Vagina (tissue), 2 donors: ENCODE measurements at regions not wholly inside any gene's neighbourhood (a gene's known extent, or its start where the extent isn't known, plus 50 kb on each side); places are given as distances from the start of the nearest gene placed in this dataset.

Experiments
- DNase-seq, 2 donors: peaks; one replicate each; pipeline ENCODE4 v3.0.0-alpha.2; 2017; ENCODE audit errors: extremely low spot score in 2 of 2
- H3K27ac ChIP-seq: fragments of 200-600 bp; sonication (generic); one replicate; pipeline ENCODE4 v1.5.1; 2019
- H3K27me3 ChIP-seq: fragments of 200-600 bp; sonication (generic); one replicate; pipeline ENCODE4 v1.5.1; 2019
- H3K36me3 ChIP-seq, 2 donors: fragments of 200-600 bp; sonication (generic); one replicate each; pipeline ENCODE4 v1.5.1; 2017 to 2019
- H3K4me1 ChIP-seq: fragments of 200-600 bp; sonication (generic); one replicate; pipeline ENCODE4 v1.5.1; 2019
- H3K4me3 ChIP-seq, 2 donors: fragments of 200-600 bp; sonication (generic); 1 replicate in 1 of 2; 2 replicates in 1 of 2; pipeline ENCODE4 v1.5.1; 2016 to 2019
- H3K9me3 ChIP-seq: fragments of 200-600 bp; sonication (generic); one replicate; pipeline ENCODE4 v1.5.1; 2019
- POLR2A ChIP-seq, 2 donors: fragments of 450-650 bp; IDR thresholded peaks; one replicate each; pipeline ENCODE4 v1.6.1; 2017; ENCODE audit warnings: antibody characterized with exemption in 2 of 2, mild to moderate bottlenecking in 2 of 2, moderate library complexity in 2 of 2
- POLR2AphosphoS5 ChIP-seq, 2 donors: sonication (generic); formaldehyde crosslinking; IDR thresholded peaks; one replicate each; pipeline ENCODE4 v1.9.0; 2017; ENCODE audit warnings: antibody characterized with exemption in 2 of 2, mild to moderate bottlenecking in 2 of 2, low read depth in 1 of 2; ENCODE audit not compliant: insufficient read depth in 1 of 2
- intact Hi-C: fragments of 100-400 bp; cut with DNase I; formaldehyde crosslinking; loops from one replicate; pipeline ENCODE4 v1.15.1; 2023
- TF ChIP-seq, protein P1 (sequence below), 3 experiments: fragments of 450-650 bp in 2 of 3; fragments of 200-600 bp in 1 of 3; sonication (generic) in 1 of 3; IDR thresholded peaks; one replicate each; pipeline ENCODE4 v1.5.1; 2017 to 2019; ENCODE audit warnings: antibody characterized with exemption in 3 of 3, mild to moderate bottlenecking in 2 of 3, moderate library complexity in 2 of 3

DNA sequence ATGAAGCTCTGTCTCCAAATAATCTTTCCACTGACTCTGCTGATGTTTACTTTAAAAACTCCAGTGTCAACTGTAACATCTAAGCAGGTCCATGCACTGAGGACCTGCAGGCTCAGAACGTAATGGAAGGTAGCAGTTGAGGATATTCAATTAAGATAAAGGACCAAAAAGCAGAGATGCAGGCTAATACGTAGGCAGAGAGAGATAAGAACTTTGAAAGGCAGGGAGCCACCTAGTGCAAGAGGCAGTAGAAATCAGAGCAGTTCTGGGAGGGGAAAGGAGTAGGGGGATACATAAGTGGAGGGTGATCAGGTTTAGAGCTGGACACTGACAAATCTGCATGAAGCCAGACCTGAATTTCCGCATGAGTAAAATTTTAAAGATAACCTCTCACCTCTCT, 114.5 kb upstream of the POM121L12 start:
- DNase-seq: no peak

GRCh38 chr7:52917982-52918578, 117.4 kb upstream of the POM121L12 start:
- H3K27me3 ChIP-seq: no peaks in the 10 kb centered on the region
- no peaks in the 10 kb centered on the region for H3K9me3 ChIP-seq
- no peak overlapping the region for H3K4me3 ChIP-seq
- intact Hi-C loops: no loop called here
- TF ChIP-seq, protein P1, sequence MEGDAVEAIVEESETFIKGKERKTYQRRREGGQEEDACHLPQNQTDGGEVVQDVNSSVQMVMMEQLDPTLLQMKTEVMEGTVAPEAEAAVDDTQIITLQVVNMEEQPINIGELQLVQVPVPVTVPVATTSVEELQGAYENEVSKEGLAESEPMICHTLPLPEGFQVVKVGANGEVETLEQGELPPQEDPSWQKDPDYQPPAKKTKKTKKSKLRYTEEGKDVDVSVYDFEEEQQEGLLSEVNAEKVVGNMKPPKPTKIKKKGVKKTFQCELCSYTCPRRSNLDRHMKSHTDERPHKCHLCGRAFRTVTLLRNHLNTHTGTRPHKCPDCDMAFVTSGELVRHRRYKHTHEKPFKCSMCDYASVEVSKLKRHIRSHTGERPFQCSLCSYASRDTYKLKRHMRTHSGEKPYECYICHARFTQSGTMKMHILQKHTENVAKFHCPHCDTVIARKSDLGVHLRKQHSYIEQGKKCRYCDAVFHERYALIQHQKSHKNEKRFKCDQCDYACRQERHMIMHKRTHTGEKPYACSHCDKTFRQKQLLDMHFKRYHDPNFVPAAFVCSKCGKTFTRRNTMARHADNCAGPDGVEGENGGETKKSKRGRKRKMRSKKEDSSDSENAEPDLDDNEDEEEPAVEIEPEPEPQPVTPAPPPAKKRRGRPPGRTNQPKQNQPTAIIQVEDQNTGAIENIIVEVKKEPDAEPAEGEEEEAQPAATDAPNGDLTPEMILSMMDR (IDR thresholded peaks at IDR 0.05): no peak
- TF ChIP-seq POLR2AphosphoS5 (IDR thresholded peaks at IDR 0.05; ENCODE audit: insufficient read depth in 1 of 2, low read depth in 1 of 2): no peak
- TF ChIP-seq POLR2A (IDR thresholded peaks at IDR 0.05): no peak
- DNase-seq: no peak
- no peak overlapping the region for H3K27ac ChIP-seq
- no peaks in the 10 kb centered on the region for H3K4me1 ChIP-seq
- H3K36me3 ChIP-seq: no peaks in the 10 kb centered on the region

More for the DNA sequence above, 114.5 kb upstream of the POM121L12 start:
- Histone ChIP-seq H3K4me3 (no peak overlapping the region), H3K27ac (no peak overlapping the region), H3K36me3 (no peaks in the 10 kb centered on the region), H3K4me1 (no peaks in the 10 kb centered on the region), H3K27me3 (no peaks in the 10 kb centered on the region), H3K9me3 (no peaks in the 10 kb centered on the region)
- intact Hi-C loops: no loop called here
- TF ChIP-seq POLR2A (IDR thresholded peaks at IDR 0.05): no peak
- TF ChIP-seq, protein P1 (IDR thresholded peaks at IDR 0.05): no peak
- TF ChIP-seq POLR2AphosphoS5 (IDR thresholded peaks at IDR 0.05; ENCODE audit: insufficient read depth in 1 of 2, low read depth in 1 of 2): no peak

DNA sequence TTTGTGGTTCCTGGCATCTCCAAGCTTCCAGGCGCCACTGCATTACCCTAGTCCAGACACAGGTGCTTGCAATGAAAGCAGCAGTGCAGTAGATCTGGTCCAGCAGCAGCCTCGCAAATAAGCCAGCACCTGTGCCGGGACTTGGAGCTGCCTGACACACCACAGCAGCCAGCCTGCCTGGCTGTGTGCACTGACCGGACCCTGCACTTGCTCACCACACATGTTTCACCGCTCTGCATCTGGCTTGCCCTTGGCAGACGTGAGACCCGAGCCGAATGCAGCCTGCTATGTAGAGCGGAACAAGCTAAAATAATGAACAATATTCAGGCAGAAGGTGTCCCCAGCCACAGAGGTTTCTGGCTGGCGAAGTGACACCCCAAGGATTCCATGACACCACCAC, 123.6 kb upstream of the POM121L12 start:
- Histone ChIP-seq H3K27me3 (no peaks in the 10 kb centered on the region), H3K4me1 (no peaks in the 10 kb centered on the region), H3K27ac (no peak overlapping the region), H3K36me3 (no peaks in the 10 kb centered on the region), H3K9me3 (no peaks in the 10 kb centered on the region), H3K4me3 (no peak overlapping the region)
- TF ChIP-seq, protein P1 (IDR thresholded peaks at IDR 0.05): no peak
- TF ChIP-seq POLR2A (IDR thresholded peaks at IDR 0.05) (no peak), POLR2AphosphoS5 (IDR thresholded peaks at IDR 0.05; ENCODE audit: insufficient read depth in 1 of 2, low read depth in 1 of 2) (no peak)
- DNase-seq: no peak
- intact Hi-C loops: no loop called here

GRCh38 chr7:52911326-52911725, 124.1 kb upstream of the POM121L12 start:
- intact Hi-C loops: no loop called here
- Histone ChIP-seq H3K27me3 (no peaks in the 10 kb centered on the region), H3K4me1 (no peaks in the 10 kb centered on the region), H3K27ac (no peak overlapping the region), H3K4me3 (no peak overlapping the region), H3K9me3 (no peaks in the 10 kb centered on the region), H3K36me3 (no peaks in the 10 kb centered on the region)
- DNase-seq: no peak
- TF ChIP-seq POLR2A (IDR thresholded peaks at IDR 0.05) (no peak), POLR2AphosphoS5 (IDR thresholded peaks at IDR 0.05; ENCODE audit: insufficient read depth in 1 of 2, low read depth in 1 of 2) (no peak)
- TF ChIP-seq, protein P1 (IDR thresholded peaks at IDR 0.05): no peak

- DNase-seq: no peak
- Histone ChIP-seq H3K36me3 (no peaks in the 10 kb centered on the region), H3K27me3 (no peaks in the 10 kb centered on the region), H3K9me3 (no peaks in the 10 kb centered on the region), H3K27ac (no peak overlapping the region), H3K4me3 (no peak overlapping the region), H3K4me1 (no peaks in the 10 kb centered on the region)
- TF ChIP-seq, protein P1 (IDR thresholded peaks at IDR 0.05): no peak
- no peak for TF ChIP-seq POLR2A (IDR thresholded peaks at IDR 0.05)
- no peak for TF ChIP-seq POLR2AphosphoS5 (IDR thresholded peaks at IDR 0.05; ENCODE audit: insufficient read depth in 1 of 2, low read depth in 1 of 2)
- intact Hi-C loops: no loop called here
These were observed 125.5 kb upstream of the POM121L12 start for GRCh38 chr7:52909935-52910334.
